Erythroblast (primary cell): ENCODE measurements at regions not wholly inside any gene's neighbourhood (a gene's known extent, or its start where the extent isn't known, plus 50 kb on each side); places are given as distances from the start of the nearest gene placed in this dataset.

ENCODE experiments used
- DNase-seq, 2 experiments: peaks; one replicate each; lab custom pipeline; 2025; lab: John Stamatoyannopoulos, UW
- GATA1 ChIP-seq: IDR thresholded peaks from 2 replicates; pipeline ENCODE4 v1.6.1; 2011; ENCODE audit warnings: low read depth, mild to moderate bottlenecking, control low read depth, low read length, moderate library complexity
- POLR2A ChIP-seq: IDR thresholded peaks from 2 replicates; pipeline ENCODE4 v1.6.1; 2011; ENCODE audit warnings: mild to moderate bottlenecking, low read length

DNA sequence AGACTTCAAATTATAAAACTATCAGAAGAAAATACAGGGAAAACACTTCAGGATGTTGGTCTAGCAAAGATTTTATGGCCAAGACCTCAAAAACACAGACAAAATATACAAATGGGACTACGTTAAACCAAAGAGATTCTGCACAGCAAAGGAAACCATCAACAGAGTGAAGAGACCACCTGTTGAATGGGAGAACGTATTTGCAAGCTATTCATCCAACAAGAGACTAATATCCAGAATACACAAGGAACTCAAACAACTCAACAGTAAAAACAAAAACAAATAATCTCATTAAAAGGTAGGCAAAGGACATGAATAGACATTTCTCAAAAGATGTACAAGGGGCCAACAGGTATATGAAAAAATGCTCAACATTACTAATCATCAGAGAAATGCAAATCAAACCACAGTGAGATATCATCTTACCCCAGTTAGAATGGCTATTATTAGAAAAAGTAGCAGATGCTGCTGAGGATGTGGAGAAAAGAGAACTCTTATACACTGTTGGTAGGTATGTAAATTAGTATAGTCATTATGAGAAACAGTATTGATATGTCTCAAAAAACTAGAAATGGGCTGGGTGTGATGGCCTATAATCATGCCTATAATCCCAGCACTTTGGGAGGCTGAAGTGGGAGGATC, 112.6 kb downstream of the LRIG2 start:
- no peak for TF ChIP-seq GATA1
- TF ChIP-seq POLR2A, result no peak
- DNase-seq, result no peak

- DNase-seq, result no peak
- no peak for TF ChIP-seq GATA1
- no peak for TF ChIP-seq POLR2A
Observed at GRCh38 chr1:113190078-113190477, 117.1 kb downstream of the LRIG2 start.

GRCh38 chr1:113190930-113191329, 117.9 kb downstream of the LRIG2 start:
- no peak for TF ChIP-seq GATA1
- no peak for TF ChIP-seq POLR2A
- DNase-seq, result no peak

- no peak for DNase-seq
- no peak for TF ChIP-seq POLR2A
- TF ChIP-seq GATA1, result no peak
Observed at GRCh38 chr1:113191579-113192076, 118.6 kb downstream of the LRIG2 start.

DNA sequence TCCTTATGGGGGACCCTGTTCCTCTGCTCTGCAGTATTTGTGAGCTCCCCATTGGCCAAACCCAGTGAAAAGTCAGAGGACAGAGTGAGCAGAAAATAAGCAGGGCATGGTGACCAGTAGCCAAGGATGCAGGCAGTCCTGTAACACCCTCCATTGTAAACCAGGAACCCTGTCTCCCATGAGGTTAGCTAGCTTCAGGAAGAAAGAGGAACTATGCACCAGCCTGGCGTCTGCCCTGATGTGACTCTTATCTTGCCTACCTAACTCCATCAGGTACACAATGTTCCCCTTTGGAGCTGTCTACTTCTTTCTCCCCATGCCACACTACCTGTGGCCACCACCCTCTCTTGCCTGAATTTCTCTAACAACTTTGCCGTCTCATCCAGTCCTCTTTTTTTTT, 119.2 kb downstream of the LRIG2 start:
- DNase-seq, result no peak
- no peak for TF ChIP-seq POLR2A
- no peak for TF ChIP-seq GATA1

DNA sequence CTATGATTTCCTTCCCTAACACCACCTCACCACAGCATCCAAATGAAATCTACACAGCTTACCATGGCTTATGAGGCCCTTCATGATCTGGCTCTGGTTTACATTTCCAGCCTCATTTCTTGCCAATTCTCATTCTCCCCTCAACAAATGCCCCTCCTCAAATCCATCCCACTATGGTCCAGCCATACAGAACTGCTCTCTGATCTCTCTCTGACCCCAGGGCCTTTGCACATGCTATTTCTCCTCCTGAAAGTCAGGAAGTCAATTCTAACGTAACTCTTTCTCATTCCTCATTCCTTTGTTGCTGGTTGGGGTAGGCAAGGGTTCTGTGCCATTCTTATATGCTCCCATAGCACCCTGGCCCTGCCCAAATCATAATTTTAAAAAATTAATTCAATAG, 120.0 kb downstream of the LRIG2 start:
- DNase-seq, result no peak
- TF ChIP-seq POLR2A (no peak), GATA1 (no peak)

DNA sequence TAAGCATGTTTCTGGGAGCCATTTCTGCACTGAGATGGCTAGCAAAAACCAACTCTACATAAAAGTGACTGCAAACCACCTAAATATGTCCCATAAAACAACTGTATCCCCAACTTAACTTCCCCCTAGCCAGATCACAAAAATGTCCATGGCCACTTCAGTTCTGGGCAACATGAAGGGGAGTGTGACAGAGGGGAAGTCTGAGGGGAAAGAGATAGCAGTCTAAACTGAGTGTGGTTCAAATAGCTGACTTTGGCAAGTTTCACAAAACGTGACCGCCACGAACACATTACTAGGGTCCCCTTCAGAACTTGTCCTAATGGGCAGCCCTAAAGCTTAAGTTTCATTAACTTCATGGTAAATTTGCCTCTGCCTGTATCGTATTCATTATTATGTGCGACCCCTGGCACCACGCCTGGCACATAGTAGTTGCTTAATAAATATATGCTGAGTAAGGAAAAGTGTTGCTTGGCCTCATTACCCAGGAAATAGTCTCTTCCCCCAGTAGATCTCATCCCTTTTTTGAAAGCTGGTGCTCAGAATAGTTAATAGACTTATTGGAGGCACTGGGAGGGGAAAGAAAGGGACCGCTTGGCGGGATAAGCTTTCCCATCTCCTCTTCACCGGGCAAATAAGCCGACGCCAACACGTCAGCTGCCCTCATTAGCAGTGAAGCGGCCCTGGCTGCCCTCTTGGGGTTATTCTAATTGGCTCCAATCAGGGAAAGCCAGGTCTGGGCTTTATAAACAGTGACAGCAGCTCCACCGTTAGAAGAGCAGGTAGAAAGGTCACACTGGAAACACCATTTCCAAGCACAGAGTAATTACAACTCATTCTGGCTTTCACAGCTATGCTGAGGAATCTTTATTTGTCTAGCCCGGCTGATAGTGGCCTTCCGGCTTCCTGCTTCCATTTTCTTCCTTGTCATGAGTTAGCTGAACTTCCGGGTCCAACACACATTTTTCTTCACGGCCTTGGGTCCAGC, 122.1 kb downstream of the LRIG2 start:
- DNase-seq, result no peak
- TF ChIP-seq GATA1, result no peak
- no peak for TF ChIP-seq POLR2A

GRCh38 chr1:113197719-113198330, 124.8 kb downstream of the LRIG2 start:
- TF ChIP-seq GATA1, result no peak
- TF ChIP-seq POLR2A, result no peak
- peak in 1 of 2 experiments; percentile 6 for DNase-seq

DNA sequence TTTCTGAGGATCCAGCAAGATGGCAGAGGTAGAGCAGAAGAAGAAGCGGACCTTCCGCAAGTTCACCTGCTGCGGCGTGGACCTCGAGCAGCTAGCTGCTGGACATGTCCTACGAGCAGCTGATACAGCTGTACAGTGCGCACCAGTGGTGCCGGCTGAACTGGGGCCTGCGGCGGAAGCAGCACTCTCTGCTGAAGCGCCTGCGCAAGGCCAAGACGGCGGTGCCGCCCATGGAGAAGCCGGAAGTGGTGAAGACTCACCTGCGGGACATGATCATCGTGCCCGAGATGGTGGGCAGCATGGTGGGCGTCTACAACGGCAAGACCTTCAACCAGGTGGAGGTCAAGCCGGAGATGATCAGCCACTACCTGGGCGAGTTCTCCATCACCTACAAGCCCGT, 125.8 kb downstream of the LRIG2 start:
- DNase-seq, result no peak
- TF ChIP-seq POLR2A, result no peak
- TF ChIP-seq GATA1, result no peak

- peak in 1 of 2 experiments; percentile 9 for DNase-seq
- TF ChIP-seq POLR2A, result no peak
- no peak for TF ChIP-seq GATA1
Observed at GRCh38 chr1:113199760-113200455, 126.9 kb downstream of the LRIG2 start.

DNA sequence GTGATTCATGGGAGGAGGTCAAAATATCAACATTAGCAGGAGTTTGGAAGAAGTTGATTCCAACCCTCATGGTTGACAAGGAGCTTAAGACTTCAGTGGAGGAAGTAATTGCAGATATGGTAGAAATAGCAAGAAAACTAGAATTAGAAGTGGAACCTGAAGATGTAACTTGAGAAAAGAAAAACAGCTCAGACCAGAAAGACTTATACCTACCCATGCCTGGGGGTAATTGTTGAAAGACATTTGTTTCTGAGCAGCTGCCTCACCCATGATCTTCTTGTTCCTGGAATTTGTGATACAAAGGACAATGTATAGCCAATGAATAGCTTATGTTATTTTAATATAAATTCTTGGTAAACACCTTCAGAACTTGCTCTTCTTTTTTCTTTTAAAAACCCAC, 128.6 kb downstream of the LRIG2 start:
- DNase-seq, result no peak
- no peak for TF ChIP-seq GATA1
- no peak for TF ChIP-seq POLR2A

DNA sequence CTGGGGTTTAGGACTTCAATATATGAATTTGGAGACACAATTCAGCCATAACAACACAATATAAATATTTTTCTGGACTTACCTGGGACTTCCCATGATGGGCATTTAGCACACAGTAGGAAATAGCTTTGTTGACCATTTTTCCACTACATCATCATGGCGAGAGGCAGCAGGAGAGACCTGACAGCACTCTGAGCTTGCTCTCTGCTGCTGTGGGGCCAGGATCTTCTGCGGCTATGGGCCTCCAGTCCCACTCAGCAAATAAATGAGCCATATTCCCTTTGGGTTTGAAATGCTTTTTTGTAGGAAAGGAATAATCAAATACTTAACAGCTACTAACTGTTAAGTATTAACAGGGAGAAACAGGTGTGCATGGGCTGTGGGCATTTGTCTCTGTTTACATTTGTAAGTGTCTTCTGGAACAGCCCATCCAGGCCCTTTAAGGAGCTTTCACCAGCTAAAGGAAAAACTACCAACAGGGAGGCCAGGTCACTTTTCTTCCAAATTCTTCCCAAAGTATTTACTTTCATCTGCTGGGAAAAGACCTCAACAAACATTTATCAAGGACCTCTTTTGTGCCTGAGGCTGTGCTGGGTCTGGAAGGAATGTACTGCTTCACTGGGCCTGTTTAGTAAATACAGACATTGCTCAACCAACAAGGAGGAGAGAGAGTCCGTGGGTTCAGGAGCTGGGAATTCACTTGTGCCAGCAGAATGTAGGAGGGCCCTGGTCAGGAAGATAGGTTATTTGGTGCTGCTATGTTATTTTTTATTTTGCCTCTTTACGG, 133.2 kb downstream of the LRIG2 start:
- DNase-seq, result no peak
- TF ChIP-seq POLR2A (no peak), GATA1 (no peak)

DNA sequence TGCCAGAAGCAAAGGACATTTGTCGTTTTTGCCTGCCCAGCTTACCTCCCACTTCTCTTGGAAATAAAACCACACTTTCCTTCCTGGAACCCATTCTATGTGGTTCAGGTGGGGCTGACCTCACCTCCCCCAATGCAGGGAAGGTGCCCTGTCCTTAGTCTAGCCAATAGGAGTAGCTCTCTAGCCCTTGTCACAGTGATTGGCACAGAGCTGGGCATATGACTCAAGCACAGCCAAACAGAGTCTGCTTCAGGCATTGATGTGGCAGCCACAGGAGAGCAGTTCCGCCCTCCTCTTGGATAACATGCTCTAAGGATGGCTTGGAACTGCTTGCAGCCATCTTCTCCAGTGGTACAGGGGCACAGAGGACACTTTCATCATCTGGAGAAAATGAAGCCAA, 134.0 kb downstream of the LRIG2 start:
- DNase-seq, result no peak
- TF ChIP-seq POLR2A (no peak), GATA1 (no peak)
